Liver (tissue), 8 donors: ENCODE measurements at regions not wholly inside any gene's neighbourhood (a gene's known extent, or its start where the extent isn't known, plus 50 kb on each side); places are given as distances from the start of the nearest gene placed in this dataset.

ENCODE experiments used
- DNase-seq: peaks from one replicate; pipeline ENCODE4 v3.0.0-alpha.2; 2017; ENCODE audit warnings: low spot score
- H3K27ac ChIP-seq, 2 donors: one replicate each; pipeline ENCODE4 v1.7.0; 2013; ENCODE audit warnings: inconsistent platforms in 2 of 2, low read length in 2 of 2, control low read depth in 1 of 2, low read depth in 1 of 2, mild to moderate bottlenecking in 1 of 2
- H3K27me3 ChIP-seq, 4 donors: one replicate each; pipeline versions ENCODE4 v1.6.1 to v1.7.0; 2013; ENCODE audit warnings: low read length in 3 of 4, inconsistent platforms in 1 of 4, mild to moderate bottlenecking in 1 of 4, moderate library complexity in 1 of 4; ENCODE audit not compliant: control insufficient read depth in 4 of 4, insufficient read depth in 4 of 4
- H3K36me3 ChIP-seq, 4 donors: one replicate each; pipeline versions ENCODE4 v1.6.1 to v1.7.0; 2013; ENCODE audit warnings: low read length in 3 of 4, mild to moderate bottlenecking in 3 of 4, low read depth in 1 of 4, moderate library complexity in 1 of 4; ENCODE audit not compliant: control insufficient read depth in 4 of 4, insufficient read depth in 3 of 4
- H3K4me1 ChIP-seq, 4 donors: one replicate each; pipeline versions ENCODE4 v1.6.1 to v1.7.0; 2013; ENCODE audit warnings: low read length in 3 of 4, mild to moderate bottlenecking in 3 of 4, moderate library complexity in 1 of 4; ENCODE audit not compliant: control insufficient read depth in 4 of 4, insufficient read depth in 4 of 4
- H3K4me3 ChIP-seq, 3 donors: one replicate each; pipeline versions ENCODE4 v1.6.1 to v1.7.0; 2013; ENCODE audit warnings: low read length in 3 of 3, control low read depth in 1 of 3, low read depth in 1 of 3, mild to moderate bottlenecking in 1 of 3
- H3K9ac ChIP-seq, 2 donors: one replicate each; pipeline ENCODE4 v1.7.0; 2013; ENCODE audit warnings: low read length in 2 of 2, mild to moderate bottlenecking in 2 of 2, moderate library complexity in 2 of 2, control low read depth in 1 of 2, low read depth in 1 of 2
- H3K9me3 ChIP-seq, 4 donors: one replicate each; pipeline versions ENCODE4 v1.6.1 to v1.7.0; 2013; ENCODE audit warnings: low read length in 3 of 4; ENCODE audit not compliant: control insufficient read depth in 4 of 4
- EGR1 ChIP-seq, 2 donors: IDR thresholded peaks; 2 replicates each; pipeline ENCODE4 v1.6.1; 2016 to 2018; ENCODE audit warnings: antibody characterized with exemption in 2 of 2, low read depth in 2 of 2
- FOXA1 ChIP-seq: IDR thresholded peaks from 2 replicates; pipeline ENCODE4 v1.6.1; 2016; ENCODE audit warnings: antibody characterized with exemption
- FOXA2 ChIP-seq: IDR thresholded peaks from 2 replicates; pipeline ENCODE4 v1.6.1; 2016; ENCODE audit warnings: antibody characterized with exemption
- HNF4A ChIP-seq, 2 donors: conservative IDR thresholded peaks; 2 replicates each; pipeline ENCODE4 v1.6.1; 2016; ENCODE audit warnings: antibody characterized with exemption in 2 of 2, mild to moderate bottlenecking in 2 of 2
- HNF4G ChIP-seq: IDR thresholded peaks from 2 replicates; pipeline ENCODE4 v1.6.1; 2016; ENCODE audit warnings: antibody characterized with exemption
- JUND ChIP-seq, 2 donors: IDR thresholded peaks; 2 replicates each; pipeline ENCODE4 v1.6.1; 2016; ENCODE audit warnings: antibody characterized with exemption in 2 of 2
- NR2F2 ChIP-seq: IDR thresholded peaks from 2 replicates; pipeline ENCODE4 v1.6.1; 2016; ENCODE audit warnings: antibody characterized with exemption
- RXRA ChIP-seq, 2 donors: IDR thresholded peaks; 2 replicates each; pipeline ENCODE4 v1.6.1; 2017 to 2018; ENCODE audit warnings: antibody characterized with exemption in 2 of 2, mild to moderate bottlenecking in 1 of 2
- SP1 ChIP-seq: IDR thresholded peaks from 2 replicates; pipeline ENCODE4 v1.6.1; 2018; ENCODE audit warnings: antibody characterized with exemption, mild to moderate bottlenecking
- TAF1 ChIP-seq: conservative IDR thresholded peaks from 2 replicates; pipeline ENCODE4 v1.6.1; 2016; ENCODE audit warnings: antibody characterized with exemption, mild to moderate bottlenecking
- YY1 ChIP-seq: IDR thresholded peaks from 2 replicates; pipeline ENCODE4 v1.6.1; 2016; ENCODE audit warnings: antibody characterized with exemption, mild to moderate bottlenecking
- WGBS: extraction: QIAGEN DNeasy Blood & Tissue Kit; methylation state at CpG from one replicate; pipeline ENCODE4 v1.1.7; 2013; 5-methylcytosine and 5-hydroxymethylcytosine counted together
- TF ChIP-seq, protein P1 (sequence below): fragments of 150-350 bp; IDR thresholded peaks from 2 replicates; pipeline ENCODE4 v1.5.1; 2017; ENCODE audit warnings: improper control_type of control experiment, low read depth, low read length; ENCODE audit not compliant: missing input control
- TF ChIP-seq, protein P2 (sequence below): IDR thresholded peaks from 2 replicates; pipeline ENCODE4 v1.6.1; 2016; ENCODE audit warnings: antibody characterized with exemption
- TF ChIP-seq, protein P3 (sequence below): IDR thresholded peaks from 2 replicates; pipeline ENCODE4 v1.6.1; 2016; ENCODE audit warnings: antibody characterized with exemption
- TF ChIP-seq, protein P4 (sequence below): IDR thresholded peaks from 2 replicates; pipeline ENCODE4 v1.6.1; 2016; ENCODE audit warnings: antibody characterized with exemption, mild to moderate bottlenecking
- TF ChIP-seq, protein P5 (sequence below): IDR thresholded peaks from 2 replicates; pipeline ENCODE4 v1.6.1; 2016; ENCODE audit warnings: antibody characterized with exemption
- donor health status: healthy.
- donor health status: healthy.
- donor health status: healthy.
- donor health status: healthy.
- donor health status: healthy.

DNA sequence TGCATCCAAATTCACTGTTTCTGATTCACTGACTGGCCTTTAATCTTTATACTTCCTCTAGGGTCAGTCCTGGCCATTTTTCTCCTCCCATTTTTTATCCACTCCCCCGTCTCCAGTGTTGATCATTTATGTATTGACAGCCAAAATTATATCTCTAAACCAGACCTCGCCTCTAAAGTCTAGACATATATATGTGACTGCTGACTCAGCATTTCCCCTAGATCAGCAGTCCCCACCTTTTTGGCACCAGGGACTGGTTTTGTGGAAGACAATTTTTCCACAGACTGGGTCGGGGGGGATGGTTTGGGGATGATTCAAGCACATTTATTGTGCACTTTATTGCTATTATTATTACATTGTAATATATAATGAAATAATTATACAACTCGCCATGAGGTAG is 88.3 kb upstream of the DAAM1 start:
- no peak for DNase-seq
- Histone ChIP-seq H3K27me3 (peaks cover 0 to 3% (median 0%) of the 10 kb centered on the region in 4 donors), H3K9ac (no peak overlapping the region), H3K36me3 (no peaks in the 10 kb centered on the region), H3K9me3 (no peaks in the 10 kb centered on the region), H3K4me3 (no peak overlapping the region), H3K4me1 (no peaks in the 10 kb centered on the region), H3K27ac (no peak overlapping the region)
- TF ChIP-seq, protein P1, sequence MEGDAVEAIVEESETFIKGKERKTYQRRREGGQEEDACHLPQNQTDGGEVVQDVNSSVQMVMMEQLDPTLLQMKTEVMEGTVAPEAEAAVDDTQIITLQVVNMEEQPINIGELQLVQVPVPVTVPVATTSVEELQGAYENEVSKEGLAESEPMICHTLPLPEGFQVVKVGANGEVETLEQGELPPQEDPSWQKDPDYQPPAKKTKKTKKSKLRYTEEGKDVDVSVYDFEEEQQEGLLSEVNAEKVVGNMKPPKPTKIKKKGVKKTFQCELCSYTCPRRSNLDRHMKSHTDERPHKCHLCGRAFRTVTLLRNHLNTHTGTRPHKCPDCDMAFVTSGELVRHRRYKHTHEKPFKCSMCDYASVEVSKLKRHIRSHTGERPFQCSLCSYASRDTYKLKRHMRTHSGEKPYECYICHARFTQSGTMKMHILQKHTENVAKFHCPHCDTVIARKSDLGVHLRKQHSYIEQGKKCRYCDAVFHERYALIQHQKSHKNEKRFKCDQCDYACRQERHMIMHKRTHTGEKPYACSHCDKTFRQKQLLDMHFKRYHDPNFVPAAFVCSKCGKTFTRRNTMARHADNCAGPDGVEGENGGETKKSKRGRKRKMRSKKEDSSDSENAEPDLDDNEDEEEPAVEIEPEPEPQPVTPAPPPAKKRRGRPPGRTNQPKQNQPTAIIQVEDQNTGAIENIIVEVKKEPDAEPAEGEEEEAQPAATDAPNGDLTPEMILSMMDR: no peak
- TF ChIP-seq, protein P2, sequence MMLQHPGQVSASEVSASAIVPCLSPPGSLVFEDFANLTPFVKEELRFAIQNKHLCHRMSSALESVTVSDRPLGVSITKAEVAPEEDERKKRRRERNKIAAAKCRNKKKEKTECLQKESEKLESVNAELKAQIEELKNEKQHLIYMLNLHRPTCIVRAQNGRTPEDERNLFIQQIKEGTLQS: no peak
- TF ChIP-seq EGR1 (IDR thresholded peaks at IDR 0.05; ENCODE audit: low read depth in 2 of 2) (no peak), YY1 (no peak), TAF1 (no peak), FOXA1 (no peak), NR2F2 (no peak), HNF4G (no peak), HNF4A (conservative IDR thresholded peaks at IDR 0.05) (no peak), SP1 (no peak), JUND (IDR thresholded peaks at IDR 0.05) (no peak)
- TF ChIP-seq, protein P3, sequence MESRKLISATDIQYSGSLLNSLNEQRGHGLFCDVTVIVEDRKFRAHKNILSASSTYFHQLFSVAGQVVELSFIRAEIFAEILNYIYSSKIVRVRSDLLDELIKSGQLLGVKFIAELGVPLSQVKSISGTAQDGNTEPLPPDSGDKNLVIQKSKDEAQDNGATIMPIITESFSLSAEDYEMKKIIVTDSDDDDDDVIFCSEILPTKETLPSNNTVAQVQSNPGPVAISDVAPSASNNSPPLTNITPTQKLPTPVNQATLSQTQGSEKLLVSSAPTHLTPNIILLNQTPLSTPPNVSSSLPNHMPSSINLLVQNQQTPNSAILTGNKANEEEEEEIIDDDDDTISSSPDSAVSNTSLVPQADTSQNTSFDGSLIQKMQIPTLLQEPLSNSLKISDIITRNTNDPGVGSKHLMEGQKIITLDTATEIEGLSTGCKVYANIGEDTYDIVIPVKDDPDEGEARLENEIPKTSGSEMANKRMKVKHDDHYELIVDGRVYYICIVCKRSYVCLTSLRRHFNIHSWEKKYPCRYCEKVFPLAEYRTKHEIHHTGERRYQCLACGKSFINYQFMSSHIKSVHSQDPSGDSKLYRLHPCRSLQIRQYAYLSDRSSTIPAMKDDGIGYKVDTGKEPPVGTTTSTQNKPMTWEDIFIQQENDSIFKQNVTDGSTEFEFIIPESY: no peak
- TF ChIP-seq, protein P4, sequence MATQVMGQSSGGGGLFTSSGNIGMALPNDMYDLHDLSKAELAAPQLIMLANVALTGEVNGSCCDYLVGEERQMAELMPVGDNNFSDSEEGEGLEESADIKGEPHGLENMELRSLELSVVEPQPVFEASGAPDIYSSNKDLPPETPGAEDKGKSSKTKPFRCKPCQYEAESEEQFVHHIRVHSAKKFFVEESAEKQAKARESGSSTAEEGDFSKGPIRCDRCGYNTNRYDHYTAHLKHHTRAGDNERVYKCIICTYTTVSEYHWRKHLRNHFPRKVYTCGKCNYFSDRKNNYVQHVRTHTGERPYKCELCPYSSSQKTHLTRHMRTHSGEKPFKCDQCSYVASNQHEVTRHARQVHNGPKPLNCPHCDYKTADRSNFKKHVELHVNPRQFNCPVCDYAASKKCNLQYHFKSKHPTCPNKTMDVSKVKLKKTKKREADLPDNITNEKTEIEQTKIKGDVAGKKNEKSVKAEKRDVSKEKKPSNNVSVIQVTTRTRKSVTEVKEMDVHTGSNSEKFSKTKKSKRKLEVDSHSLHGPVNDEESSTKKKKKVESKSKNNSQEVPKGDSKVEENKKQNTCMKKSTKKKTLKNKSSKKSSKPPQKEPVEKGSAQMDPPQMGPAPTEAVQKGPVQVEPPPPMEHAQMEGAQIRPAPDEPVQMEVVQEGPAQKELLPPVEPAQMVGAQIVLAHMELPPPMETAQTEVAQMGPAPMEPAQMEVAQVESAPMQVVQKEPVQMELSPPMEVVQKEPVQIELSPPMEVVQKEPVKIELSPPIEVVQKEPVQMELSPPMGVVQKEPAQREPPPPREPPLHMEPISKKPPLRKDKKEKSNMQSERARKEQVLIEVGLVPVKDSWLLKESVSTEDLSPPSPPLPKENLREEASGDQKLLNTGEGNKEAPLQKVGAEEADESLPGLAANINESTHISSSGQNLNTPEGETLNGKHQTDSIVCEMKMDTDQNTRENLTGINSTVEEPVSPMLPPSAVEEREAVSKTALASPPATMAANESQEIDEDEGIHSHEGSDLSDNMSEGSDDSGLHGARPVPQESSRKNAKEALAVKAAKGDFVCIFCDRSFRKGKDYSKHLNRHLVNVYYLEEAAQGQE: no peak
- WGBS: 84% methylated on average over 4 of the region's 4 CpGs

DNA sequence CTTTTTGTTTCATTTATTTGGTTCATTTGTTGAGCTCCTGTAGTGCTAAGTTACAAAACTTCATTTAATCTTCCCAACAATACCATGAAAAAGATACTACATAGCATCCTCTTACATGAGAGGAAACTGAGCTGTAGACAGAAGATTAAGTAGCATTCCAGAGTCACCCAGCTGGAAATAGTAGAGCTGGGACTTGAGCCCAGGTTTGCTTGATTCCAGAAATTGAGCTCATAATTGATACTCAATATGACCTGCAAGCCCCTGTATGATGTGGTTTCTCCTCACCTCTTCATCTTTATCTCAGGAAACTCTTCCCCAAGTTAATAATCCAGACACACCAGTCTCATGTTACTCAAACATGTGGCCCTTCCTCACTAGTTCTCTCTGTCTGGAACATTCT is 87.0 kb upstream of the DAAM1 start:
- DNase-seq: no peak
- no peak overlapping the region for H3K9ac ChIP-seq
- no peaks in the 10 kb centered on the region for H3K9me3 ChIP-seq
- no peak overlapping the region for H3K4me3 ChIP-seq
- H3K27me3 ChIP-seq: peaks cover 0 to 3% (median 0%) of the 10 kb centered on the region in 4 donors
- H3K4me1 ChIP-seq: no peaks in the 10 kb centered on the region
- no peak for TF ChIP-seq HNF4G
- TF ChIP-seq RXRA (IDR thresholded peaks at IDR 0.05): no peak
- no peak for TF ChIP-seq NR2F2
- TF ChIP-seq, protein P3: no peak
- TF ChIP-seq SP1: no peak
- TF ChIP-seq TAF1: no peak
- no peak for TF ChIP-seq YY1
- TF ChIP-seq, protein P2: no peak
- TF ChIP-seq FOXA2: no peak
- TF ChIP-seq, protein P5, sequence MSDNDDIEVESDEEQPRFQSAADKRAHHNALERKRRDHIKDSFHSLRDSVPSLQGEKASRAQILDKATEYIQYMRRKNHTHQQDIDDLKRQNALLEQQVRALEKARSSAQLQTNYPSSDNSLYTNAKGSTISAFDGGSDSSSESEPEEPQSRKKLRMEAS: no peak
- no peaks in the 10 kb centered on the region for H3K36me3 ChIP-seq
- no peak overlapping the region for H3K27ac ChIP-seq
